Small intestine (tissue), 7 donors: ENCODE measurements at regions not wholly inside any gene's neighbourhood (a gene's known extent, or its start where the extent isn't known, plus 50 kb on each side); places are given as distances from the start of the nearest gene placed in this dataset.
"Not testable (repeated sequence)": the region's sequence is repeated elsewhere in the genome, so short reads cannot be mapped to it uniquely, and the experiment has no call there.

Experiments
- DNase-seq, 2 donors: peaks; one replicate each; pipeline versions ENCODE4 v3.0.0 to v3.0.0-alpha.2; 2013
- FAIRE-seq: peaks from 2 replicates; lab custom pipeline; 2012; peaks lifted over from hg19 to GRCh38; lab: Jason Lieb, UNC
- H3K27ac ChIP-seq, 3 donors: one replicate each; pipeline ENCODE4 v1.5.1; 2013; ENCODE audit warnings: low read length in 2 of 3, mild to moderate bottlenecking in 2 of 3, control low read depth in 1 of 3, inconsistent platforms in 1 of 3, low read depth in 1 of 3, moderate library complexity in 1 of 3
- H3K27me3 ChIP-seq, 3 donors: one replicate each; pipeline ENCODE4 v1.6.1; 2013; ENCODE audit warnings: low read length in 3 of 3, inconsistent platforms in 1 of 3; ENCODE audit not compliant: control insufficient read depth in 3 of 3, insufficient read depth in 3 of 3
- H3K36me3 ChIP-seq, 3 donors: one replicate each; pipeline ENCODE4 v1.6.1; 2013; ENCODE audit warnings: low read length in 3 of 3, inconsistent platforms in 1 of 3, low read depth in 1 of 3, mild to moderate bottlenecking in 1 of 3, moderate library complexity in 1 of 3; ENCODE audit not compliant: control insufficient read depth in 3 of 3, insufficient read depth in 2 of 3
- H3K4me1 ChIP-seq, 3 donors: one replicate each; pipeline ENCODE4 v1.6.1; 2013; ENCODE audit warnings: low read length in 2 of 3, inconsistent platforms in 1 of 3, low read depth in 1 of 3, mild to moderate bottlenecking in 1 of 3, moderate library complexity in 1 of 3; ENCODE audit not compliant: control insufficient read depth in 3 of 3, insufficient read depth in 2 of 3
- H3K4me3 ChIP-seq, 3 donors: one replicate each; pipeline ENCODE4 v1.5.1; 2013; ENCODE audit warnings: low read length in 3 of 3, control low read depth in 1 of 3, inconsistent platforms in 1 of 3, low read depth in 1 of 3, mild to moderate bottlenecking in 1 of 3, moderate library complexity in 1 of 3
- H3K9me3 ChIP-seq, 2 donors: one replicate each; pipeline ENCODE4 v1.6.1; 2013; ENCODE audit warnings: low read depth in 1 of 2, low read length in 1 of 2; ENCODE audit not compliant: control insufficient read depth in 2 of 2, insufficient read depth in 1 of 2
- WGBS, 3 donors: extraction: QIAGEN DNeasy Blood & Tissue Kit; methylation state at CpG; one replicate each; pipeline ENCODE4 v1.1.7; 2013; 5-methylcytosine and 5-hydroxymethylcytosine counted together
- donor health status: healthy with polysubstance abuse.
- donor health status: control.
- donor health status: control.
- donor health status: Bipolar disorder and iron deficiency.
- donor health status: healthy.

DNA sequence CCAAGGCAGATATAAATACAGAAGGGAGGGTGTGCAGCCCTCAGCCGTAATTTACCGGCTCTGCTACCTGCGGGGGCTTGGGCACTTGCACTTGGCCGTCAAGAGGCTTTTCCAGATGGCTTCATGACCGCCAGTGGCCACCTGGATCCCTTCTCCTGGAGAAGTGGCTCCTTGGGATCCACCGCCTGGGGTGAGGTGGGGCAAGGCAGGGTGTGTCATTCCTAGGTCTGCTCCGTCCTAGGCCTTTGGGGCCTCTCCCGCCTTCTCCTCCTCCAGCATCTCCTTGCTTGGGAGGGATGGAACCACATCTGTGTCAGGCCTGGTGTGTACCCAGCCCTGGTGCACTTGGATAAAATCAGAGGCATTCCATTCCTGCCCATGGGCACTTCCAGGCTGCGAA, 80.8 kb upstream of the GOLGA6L4 start:
- not testable (repeated sequence) for H3K4me3 ChIP-seq, H3K4me1 ChIP-seq, DNase-seq, H3K36me3 ChIP-seq, H3K9me3 ChIP-seq, H3K27me3 ChIP-seq, H3K27ac ChIP-seq, FAIRE-seq
- 75 to 89% (median 86%) methylated on average over 7 to 9 of the region's 9 CpGs for WGBS, 3 donors

DNA sequence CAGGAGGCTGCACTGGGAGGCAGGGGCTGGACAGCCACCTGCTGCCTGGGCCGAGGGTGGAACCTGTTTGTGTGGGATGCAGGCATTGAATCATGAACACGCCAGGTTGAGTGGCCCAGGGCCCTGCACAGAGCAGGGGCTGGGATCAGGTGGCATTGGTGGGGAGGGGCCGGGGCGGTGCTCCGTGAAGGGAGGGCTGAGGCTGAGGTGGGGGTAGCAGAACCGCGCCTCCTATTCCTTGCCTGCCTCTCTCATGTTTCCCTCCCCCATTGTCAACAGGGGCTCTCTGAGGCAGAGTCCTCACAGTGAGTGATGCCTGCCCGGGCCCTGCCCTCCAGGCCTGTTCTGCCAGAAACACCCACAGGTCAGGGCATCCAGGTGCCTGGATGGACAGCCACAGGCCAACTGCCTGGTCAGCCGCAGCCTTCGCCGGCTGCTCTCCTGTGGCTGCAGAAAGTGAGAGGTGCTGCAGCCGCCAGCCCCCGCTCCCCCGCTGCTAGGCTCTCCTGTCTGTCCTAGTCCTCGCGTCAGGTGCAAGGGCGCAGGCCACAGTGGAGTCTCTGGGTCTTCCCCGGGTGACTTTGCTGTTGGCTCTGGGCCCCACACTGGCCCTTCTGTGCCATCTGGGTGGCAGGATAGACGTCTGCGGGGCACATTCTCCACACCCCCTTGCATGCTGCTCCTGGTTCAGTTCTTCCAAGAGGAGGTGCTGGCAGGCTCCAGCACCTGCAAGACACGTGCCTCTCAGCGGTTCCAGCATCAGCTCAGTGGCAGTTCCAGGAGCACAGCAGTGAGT, 79.6 kb upstream of the GOLGA6L4 start:
- not testable (repeated sequence) for DNase-seq, H3K4me1 ChIP-seq, FAIRE-seq, H3K36me3 ChIP-seq, H3K27ac ChIP-seq, H3K9me3 ChIP-seq, H3K27me3 ChIP-seq, H3K4me3 ChIP-seq
- WGBS, 3 donors = 64 to 79% (median 69%) methylated on average over 19 to 21 of the region's 22 CpGs

DNA sequence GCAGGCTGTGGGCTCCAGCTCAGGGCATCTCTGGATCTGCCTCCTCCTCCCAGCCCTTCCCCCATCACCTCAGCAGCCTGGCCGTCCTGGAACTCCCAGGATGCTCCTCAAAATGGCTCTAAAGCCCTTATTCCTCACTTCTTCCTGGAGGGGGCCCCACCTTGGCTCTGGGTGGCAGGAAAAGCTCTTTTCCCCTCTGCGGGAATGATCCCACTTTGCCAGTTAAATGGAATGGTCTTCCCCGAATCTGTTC, 79.1 kb upstream of the GOLGA6L4 start:
- 62 to 77% (median 77%) methylated on average over 3 of the region's 3 CpGs for WGBS, 3 donors
- not testable (repeated sequence) for H3K27me3 ChIP-seq, H3K36me3 ChIP-seq, H3K4me1 ChIP-seq, H3K27ac ChIP-seq, H3K9me3 ChIP-seq, DNase-seq, H3K4me3 ChIP-seq, FAIRE-seq

DNA sequence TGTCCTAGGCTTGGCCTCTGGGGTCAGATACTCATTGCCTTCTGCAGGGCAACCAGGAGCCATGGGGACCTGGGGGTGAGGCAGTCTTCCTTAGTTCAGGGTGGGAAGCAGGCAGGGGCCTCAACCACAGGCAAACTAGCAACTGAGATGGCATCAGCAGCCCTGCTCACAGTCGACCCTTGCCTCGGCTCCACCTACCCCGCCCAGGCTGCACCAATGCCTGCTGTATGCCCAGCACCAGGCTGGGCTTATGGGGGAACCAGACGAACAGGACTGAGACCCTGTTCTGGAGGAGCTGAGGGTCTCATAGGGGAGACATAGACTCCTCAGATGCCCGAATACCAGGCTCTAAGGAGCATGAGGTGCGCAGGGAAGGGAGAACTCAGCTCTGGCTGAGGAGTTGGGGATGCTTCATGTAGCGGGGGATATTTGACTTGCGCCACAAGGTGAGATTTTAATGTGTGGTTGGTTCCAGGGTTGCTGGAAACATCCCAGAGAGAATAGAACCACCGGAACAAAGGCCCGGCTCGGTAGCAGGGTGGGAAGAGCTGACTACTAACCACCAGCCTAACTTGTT, 78.4 kb upstream of the GOLGA6L4 start:
- not testable (repeated sequence) for FAIRE-seq, H3K4me3 ChIP-seq

DNA sequence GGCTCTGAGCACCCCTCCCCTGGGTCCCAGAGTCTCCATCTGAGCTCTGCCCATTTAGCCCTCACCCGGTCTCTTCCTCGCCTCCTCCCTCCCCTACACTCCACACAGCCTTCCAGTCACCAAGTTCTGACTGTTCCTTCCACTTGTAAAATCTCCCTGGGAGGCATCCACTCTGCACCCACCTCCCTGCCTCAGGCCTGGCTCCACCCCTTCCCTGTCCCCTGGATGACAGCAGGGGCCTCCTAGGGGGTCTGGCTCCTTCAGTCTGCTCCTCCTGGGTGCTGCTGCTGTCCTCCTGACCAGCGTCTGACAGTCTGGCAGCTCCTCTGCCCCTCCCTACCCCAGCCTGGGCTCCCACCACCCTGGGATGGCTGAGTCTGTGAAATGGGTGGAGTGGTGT, 77.7 kb upstream of the GOLGA6L4 start:
- FAIRE-seq, H3K4me3 ChIP-seq, H3K27me3 ChIP-seq, H3K36me3 ChIP-seq, DNase-seq, H3K9me3 ChIP-seq, H3K27ac ChIP-seq, H3K4me1 ChIP-seq: not testable (repeated sequence)
- WGBS, 3 donors = 72 to 74% (median 72%) methylated on average over 3 of the region's 3 CpGs

More for the DNA sequence above, 78.4 kb upstream of the GOLGA6L4 start:
- H3K9me3 ChIP-seq, H3K27me3 ChIP-seq, H3K27ac ChIP-seq, DNase-seq, H3K4me1 ChIP-seq, H3K36me3 ChIP-seq: not testable (repeated sequence)
- WGBS, 3 donors = 68 to 86% (median 69%) methylated on average over 11 of the region's 11 CpGs

DNA sequence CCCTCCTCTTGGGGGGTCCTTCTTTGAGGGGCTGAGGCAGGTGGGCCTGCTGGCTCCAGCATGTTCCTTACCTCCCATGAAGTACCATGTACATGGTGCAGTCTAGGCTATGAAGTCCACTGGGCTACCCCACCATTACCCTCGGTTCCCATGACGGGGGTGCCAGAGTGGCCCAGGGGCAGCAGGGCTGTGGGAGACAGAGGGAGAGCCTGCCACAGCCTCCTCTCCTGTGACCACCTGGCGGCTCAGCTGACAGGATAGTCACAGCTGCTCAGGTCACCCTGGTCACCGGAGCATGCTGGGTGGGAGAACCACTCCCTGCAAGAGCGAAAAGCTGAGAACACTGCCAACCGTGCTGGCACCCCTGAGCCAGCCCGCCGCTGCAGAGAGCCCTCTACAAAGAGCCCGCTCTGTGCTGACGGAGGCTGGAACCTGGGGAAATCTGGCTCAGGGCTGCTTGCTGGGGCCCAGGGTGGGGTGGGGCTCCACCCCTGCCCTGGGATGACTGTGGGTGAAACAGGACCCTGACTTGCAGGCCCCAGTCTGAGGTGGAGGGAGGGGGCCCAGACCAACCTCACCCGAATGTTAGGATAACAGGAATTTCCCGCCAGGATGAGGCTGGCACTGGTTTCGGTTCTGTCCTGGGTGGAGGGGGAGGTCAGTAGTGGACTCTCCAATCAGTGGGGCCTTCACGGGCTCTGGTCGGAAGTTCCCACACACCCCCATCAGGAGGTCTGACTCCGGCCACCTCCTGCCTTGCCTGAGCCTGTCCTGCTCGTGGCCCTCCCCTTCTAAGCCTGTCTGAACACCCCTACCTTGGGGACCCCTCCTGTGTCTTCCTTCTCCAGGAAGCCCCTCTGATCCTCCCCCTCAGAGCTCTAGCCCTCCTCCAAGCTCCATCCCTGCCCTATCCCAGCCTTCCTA, 76.0 kb upstream of the GOLGA6L4 start:
- H3K27ac ChIP-seq, H3K36me3 ChIP-seq, H3K27me3 ChIP-seq, DNase-seq, H3K4me1 ChIP-seq, H3K4me3 ChIP-seq, H3K9me3 ChIP-seq, FAIRE-seq: not testable (repeated sequence)
- 80 to 92% (median 92%) methylated on average over 10 to 15 of the region's 17 CpGs for WGBS, 3 donors

DNA sequence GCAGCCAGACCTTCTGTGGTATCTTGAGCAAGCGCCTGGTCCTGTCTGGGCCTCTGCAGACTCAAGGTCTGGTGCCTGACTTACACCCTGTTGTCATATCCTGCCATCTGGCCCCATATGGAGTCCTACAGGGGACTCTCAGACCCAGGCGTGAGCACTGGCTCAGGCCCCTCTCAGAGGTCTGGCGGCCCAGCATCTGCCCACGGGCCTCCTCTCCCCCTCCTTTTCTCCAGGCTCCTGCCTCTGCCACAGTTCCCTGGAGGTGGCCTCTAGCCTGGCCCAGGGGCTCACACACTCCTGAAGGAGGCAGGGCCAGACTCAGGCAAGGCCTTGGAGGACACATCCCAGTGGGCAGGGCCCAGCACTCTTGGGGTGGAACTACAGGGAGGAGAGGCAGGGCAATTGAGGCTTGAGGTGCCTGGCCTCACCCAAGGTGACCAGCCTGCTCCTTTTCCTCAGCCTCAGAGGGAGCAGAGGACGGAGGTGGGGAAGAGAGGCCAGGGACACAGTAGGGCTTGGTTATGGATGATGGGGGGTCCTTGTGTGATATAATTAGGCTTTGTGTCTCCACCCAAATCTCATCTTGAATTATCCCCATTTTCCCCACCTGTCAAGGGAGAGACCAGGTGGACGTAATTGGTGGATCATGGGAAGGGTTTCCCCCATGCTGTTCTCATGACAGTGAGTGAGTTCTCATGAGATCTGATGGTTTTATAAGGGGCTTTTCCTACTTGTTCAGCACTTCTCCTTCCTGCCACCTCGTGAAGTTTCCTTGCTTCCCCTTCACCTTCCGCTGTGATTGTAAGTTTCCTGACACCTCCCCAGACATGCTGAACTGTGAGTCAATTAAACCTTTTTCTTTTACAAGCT, 70.9 kb upstream of the GOLGA6L4 start:
- 78 to 83% (median 80%) methylated on average over 8 of the region's 8 CpGs for WGBS, 3 donors
- not testable (repeated sequence) for H3K27me3 ChIP-seq, DNase-seq, H3K36me3 ChIP-seq, H3K4me3 ChIP-seq, H3K9me3 ChIP-seq, H3K4me1 ChIP-seq, FAIRE-seq, H3K27ac ChIP-seq

DNA sequence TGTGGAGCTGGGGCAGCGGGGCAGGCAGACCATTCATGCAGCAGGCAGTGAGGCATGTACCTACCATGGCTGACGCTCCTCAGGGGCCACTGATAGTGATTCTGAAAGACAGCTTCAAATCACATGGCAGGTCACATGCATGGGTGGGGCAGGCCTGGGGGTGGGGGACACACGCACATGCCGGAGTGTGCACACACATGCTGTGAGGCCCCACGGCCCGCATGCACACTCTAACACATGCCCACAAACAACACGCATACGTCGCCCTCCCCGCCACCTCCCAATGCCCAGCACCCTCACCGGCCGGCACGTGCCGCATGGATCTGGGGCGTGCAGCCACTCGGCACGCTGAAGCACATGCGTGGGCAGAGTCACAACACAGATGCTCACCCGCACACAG, 65.5 kb upstream of the GOLGA6L4 start:
- H3K27me3 ChIP-seq, H3K4me1 ChIP-seq, DNase-seq, FAIRE-seq, H3K36me3 ChIP-seq, H3K4me3 ChIP-seq, H3K27ac ChIP-seq, H3K9me3 ChIP-seq: not testable (repeated sequence)
- 86% methylated on average over 10 of the region's 19 CpGs; no CpG with 5 or more reads in 2 of the 3 donors for WGBS, 3 donors
